HG02759 (cell line): ENCODE measurements at regions not wholly inside any gene's neighbourhood (a gene's known extent, or its start where the extent isn't known, plus 50 kb on each side); places are given as distances from the start of the nearest gene placed in this dataset.
A peak's percentile ranks its signal among the peaks of the same experiment; 100 is the strongest.
"Not testable (repeated sequence)": the region's sequence is repeated elsewhere in the genome, so short reads cannot be mapped to it uniquely, and the experiment has no call there.

Experiments
- ATAC-seq: cut with Tn5 transposase; IDR thresholded peaks from one replicate; pipeline ENCODE4 v1.9.1; 2021; ENCODE audit warnings: mild to moderate bottlenecking, moderate library complexity; ENCODE audit not compliant: unreplicated experiment

GRCh38 chr20:55175081-55175480 is 699.7 kb downstream of the DOK5 start:
- ATAC-seq = no peak

DNA sequence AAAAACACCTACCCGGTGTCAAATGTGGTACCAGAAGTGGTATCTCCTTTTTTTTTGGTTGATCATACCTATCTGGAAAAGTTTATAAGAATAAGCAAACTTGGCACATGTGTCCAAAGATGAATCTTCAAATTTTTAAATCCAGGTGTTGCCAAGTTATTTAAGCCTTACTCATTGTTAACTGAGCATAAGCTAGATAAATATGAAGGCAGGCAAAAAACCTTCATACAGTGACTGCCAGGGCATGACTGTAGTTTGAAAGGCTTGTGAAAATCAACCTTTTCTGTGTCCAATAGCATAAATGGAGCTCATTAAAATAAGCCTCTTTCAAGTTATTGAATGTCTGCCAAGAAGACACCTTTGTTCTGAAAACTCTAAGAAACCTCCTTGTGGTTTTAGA is 699.2 kb downstream of the DOK5 start:
- no peak for ATAC-seq

- no peak for ATAC-seq
Measured at GRCh38 chr20:55174172-55174571, 698.8 kb downstream of the DOK5 start.

DNA sequence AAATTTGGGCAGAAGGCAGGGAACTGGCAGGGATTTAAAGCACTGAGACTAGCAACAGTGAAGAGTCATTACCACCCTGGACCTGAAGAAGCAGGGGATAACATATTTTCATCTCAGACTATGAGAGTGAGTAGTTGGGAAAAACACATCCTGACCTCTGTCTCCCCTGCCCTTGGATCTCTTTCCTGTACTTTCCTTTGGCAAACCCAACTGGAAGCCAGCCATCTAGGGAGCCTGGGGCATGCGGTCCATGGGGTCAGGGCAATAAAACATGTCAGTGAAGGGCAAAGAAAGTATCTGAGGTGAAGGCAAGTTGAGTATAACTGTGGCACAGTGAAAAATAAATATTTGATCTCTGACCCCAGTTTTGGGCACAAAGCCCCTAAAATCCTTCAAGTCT is 698.2 kb downstream of the DOK5 start:
- no peak for ATAC-seq

DNA sequence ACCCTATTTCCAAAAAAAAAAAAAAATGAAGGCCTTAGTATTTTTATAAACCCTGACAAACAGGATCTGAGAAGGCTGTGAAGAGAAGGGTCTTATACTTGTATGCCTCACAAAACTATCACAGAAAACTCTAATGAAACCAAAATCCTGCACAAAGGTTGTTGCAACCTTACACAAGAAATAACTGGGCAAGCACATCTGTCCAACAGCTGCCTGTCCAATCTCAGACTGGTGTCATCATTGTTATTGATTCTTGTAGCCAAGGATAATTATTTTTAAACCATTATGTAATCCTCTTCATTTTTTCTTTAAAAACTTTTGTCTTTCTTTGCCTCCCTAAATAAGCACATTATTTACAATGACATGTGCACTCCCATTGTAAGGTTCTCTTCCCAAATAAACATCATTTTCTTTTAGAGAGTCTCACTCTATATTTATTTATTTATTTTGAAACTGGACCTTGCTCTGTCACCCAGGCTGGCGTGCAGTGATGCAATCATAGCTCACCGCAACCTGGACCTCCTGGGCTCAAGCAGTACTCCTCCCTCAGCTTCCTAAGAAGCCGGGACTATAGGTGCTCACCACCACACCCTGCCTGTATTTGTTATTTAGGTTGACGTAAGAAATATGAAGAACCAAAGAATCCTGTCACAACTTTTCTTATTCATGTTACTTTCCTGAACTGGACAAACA is 697.1 kb downstream of the DOK5 start:
- ATAC-seq = no peak

GRCh38 chr20:55166063-55166462 is 690.7 kb downstream of the DOK5 start:
- no peak for ATAC-seq

DNA sequence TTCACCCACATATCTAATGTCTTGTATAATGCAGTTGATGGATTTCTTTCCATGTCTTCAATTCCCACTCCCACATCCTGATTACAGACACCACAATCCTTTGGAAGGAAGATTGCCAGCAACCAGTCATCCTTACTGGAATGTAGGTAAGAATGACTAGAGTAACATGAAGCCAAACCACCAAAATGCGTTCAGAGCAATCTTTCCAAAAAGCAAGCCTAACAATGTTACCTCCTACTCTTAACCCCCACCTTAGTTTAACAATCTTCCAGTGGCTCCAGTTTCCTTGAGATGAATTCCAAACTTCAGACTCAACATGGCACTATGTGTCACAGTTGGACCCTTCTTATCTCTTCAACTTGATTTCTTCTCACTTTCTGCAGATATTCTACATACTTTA is 685.6 kb downstream of the DOK5 start:
- no peak for ATAC-seq

DNA sequence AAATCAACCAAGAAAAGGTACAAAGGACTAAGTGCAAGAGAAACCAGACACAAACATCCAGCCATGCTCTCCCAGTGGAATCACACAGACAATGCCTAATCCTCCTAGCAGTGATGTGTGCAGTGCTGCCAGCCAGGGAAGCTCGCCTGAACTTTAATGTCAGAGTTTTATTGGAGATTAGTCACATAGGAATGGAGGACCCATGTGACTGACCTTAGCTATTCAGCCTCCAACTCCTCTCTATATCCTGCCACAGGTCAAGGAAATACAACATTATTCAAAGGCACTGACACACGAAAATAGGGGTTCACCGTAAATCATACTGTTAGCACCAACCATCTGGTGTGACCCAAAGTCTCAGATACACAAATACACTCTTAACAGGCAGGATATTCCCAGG is 684.6 kb downstream of the DOK5 start:
- no peak for ATAC-seq

- ATAC-seq = no peak
Measured at GRCh38 chr20:55159230-55159629, 683.8 kb downstream of the DOK5 start.

GRCh38 chr20:55158446-55158845 is 683.1 kb downstream of the DOK5 start:
- ATAC-seq = no peak

DNA sequence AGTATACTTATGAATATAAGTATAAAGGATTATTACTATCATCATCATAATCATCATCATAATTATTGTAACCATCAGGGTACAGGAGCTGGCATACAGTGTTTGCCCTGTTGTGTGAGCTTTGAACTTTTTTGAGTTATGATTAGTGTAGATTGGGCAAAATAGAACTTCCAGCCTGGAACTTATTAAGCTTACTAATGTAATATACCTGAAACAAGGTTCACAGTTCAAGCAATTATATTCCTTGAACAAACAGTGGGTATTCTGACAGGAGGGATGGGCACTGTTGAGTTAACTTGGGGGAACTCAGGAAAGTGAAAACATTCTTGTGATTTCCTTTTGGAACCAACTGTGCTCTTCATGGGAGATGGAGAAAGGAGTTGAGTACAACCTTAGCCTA is 680.0 kb downstream of the DOK5 start:
- no peak for ATAC-seq

DNA sequence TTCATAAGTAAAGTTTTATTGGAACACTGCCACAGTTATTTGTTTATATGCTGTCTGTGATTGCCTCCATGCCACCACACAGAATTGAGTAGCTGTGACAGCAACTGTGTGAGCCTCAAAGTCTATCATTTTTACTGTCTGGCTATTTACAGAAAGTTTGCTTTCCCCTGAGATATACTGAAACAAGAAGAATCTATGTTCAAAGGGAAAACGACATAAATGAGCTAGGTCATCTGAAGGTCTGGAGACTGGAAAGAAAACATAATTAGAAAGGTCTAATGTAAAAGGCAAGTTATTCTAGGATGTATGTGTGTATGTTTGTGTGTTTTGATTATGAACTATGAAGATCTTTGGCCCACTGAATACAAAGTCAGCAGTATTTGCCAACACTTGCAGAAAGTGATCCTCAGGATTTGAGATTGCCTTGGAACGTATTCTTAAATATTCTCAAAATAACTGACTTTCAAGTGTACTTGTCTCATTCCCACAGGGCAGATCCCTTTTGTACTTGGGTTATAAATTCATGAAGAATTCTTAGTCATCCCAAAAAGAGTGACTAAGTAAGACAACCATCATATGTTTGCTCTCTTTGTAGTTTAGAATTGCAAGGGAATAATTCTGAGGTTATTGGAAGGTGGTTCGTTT is 677.7 kb downstream of the DOK5 start:
- ATAC-seq = no peak

DNA sequence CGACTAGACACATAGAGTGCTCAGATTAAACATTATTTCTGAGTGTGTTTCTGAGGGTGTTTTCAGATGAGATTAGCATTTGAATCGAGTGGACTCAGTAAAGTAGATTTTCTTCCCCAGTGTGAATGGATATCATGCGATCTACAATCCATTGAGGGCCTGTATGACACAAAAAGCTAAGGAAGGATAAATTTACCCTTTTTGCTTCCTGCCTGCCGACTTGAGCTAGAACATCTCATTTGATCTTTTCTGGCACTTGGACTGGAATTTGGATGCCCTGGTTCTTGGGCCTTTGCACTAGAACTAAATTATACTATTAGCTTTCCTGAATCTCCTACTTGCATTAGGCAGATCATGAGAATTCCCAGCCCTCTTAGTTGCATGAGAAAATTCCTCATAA is 675.8 kb downstream of the DOK5 start:
- no peak for ATAC-seq

DNA sequence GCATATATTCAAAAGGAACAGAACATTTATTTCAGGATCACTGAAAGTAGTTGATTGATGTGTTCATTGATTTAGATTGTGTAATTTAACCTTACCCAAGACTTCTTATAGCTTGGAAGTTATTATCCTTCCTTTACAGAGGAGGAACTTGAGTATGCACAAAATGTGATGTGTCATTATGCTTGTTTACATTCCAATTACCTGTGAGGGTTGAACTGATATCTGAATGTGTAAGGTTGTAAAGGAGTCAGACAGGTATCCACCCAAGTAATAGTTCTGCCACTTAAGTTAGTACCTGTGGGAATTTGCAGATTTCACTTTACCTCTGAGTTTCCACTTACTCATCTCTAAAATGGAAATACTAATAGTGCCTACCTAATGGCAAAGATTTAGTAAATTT is 668.2 kb downstream of the DOK5 start:
- no peak for ATAC-seq

- no peak for ATAC-seq
Measured at GRCh38 chr20:55142932-55143331, 667.5 kb downstream of the DOK5 start.

- ATAC-seq = peak; percentile 54
Measured at GRCh38 chr20:55140631-55141030, 665.2 kb downstream of the DOK5 start.

DNA sequence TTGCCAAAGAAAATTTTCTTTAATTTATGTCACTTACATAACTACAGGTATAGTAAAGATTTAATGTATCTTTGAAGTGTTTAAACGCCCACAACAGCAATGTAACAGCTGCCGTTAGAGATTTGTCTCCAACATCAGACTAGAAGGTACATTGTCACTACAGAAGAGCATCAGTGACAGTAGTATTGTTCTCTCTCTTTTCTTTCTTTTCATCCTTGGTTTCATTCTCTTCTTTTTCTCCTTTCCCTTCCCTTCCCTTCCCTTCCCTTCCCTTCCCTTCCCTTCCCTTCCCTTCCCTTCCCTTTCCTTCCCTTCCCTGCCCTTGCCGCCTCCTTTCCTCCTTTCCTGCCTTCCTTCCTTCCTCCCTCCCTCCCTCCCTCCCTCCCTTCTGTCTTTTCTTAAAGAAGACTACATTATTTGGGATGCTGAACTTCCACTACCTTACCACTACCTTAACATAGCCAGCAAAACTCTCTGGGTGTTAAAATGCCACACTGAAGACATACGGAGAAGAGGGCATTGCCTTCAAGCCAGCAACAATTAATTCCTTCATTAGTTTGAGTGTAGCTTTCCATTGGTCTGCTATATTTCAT is 663.9 kb downstream of the DOK5 start:
- ATAC-seq = no peak

GRCh38 chr20:55135923-55136322 is 660.5 kb downstream of the DOK5 start:
- ATAC-seq = no peak

- ATAC-seq = no peak
Measured at GRCh38 chr20:55132523-55132922, 657.1 kb downstream of the DOK5 start.

GRCh38 chr20:55117577-55117976 is 642.2 kb downstream of the DOK5 start:
- ATAC-seq = not testable (repeated sequence)

DNA sequence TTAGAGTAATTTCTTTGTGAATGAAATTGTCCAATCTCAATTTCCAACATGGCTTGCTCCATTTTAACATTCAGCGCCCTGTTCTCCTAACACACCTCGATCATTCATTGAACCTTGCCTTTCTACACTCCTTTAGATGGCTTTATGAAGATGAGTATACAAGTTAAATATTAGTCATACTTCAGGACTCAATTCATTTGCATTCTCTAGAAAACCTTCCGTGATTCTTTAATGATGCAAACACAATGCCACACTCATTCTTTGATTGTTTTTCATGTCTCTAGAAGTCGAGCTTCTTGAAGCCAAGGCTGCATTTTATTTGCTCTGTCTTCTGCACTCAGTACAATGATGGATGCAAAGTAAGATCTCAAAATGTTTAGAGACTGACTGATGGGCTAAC is 641.2 kb downstream of the DOK5 start:
- no peak for ATAC-seq

GRCh38 chr20:55103188-55103587 is 627.8 kb downstream of the DOK5 start:
- ATAC-seq = no peak
